Liver (tissue), 8 donors: ENCODE measurements at regions not wholly inside any gene's neighbourhood (a gene's known extent, or its start where the extent isn't known, plus 50 kb on each side); places are given as distances from the start of the nearest gene placed in this dataset.

Source experiments
- DNase-seq: peaks from one replicate; pipeline ENCODE4 v3.0.0-alpha.2; 2017; ENCODE audit warnings: low spot score
- H3K27ac ChIP-seq, 2 donors: one replicate each; pipeline ENCODE4 v1.7.0; 2013; ENCODE audit warnings: inconsistent platforms in 2 of 2, low read length in 2 of 2, control low read depth in 1 of 2, low read depth in 1 of 2, mild to moderate bottlenecking in 1 of 2
- H3K27me3 ChIP-seq, 4 donors: one replicate each; pipeline versions ENCODE4 v1.6.1 to v1.7.0; 2013; ENCODE audit warnings: low read length in 3 of 4, inconsistent platforms in 1 of 4, mild to moderate bottlenecking in 1 of 4, moderate library complexity in 1 of 4; ENCODE audit not compliant: control insufficient read depth in 4 of 4, insufficient read depth in 4 of 4
- H3K36me3 ChIP-seq, 4 donors: one replicate each; pipeline versions ENCODE4 v1.6.1 to v1.7.0; 2013; ENCODE audit warnings: low read length in 3 of 4, mild to moderate bottlenecking in 3 of 4, low read depth in 1 of 4, moderate library complexity in 1 of 4; ENCODE audit not compliant: control insufficient read depth in 4 of 4, insufficient read depth in 3 of 4
- H3K4me1 ChIP-seq, 4 donors: one replicate each; pipeline versions ENCODE4 v1.6.1 to v1.7.0; 2013; ENCODE audit warnings: low read length in 3 of 4, mild to moderate bottlenecking in 3 of 4, moderate library complexity in 1 of 4; ENCODE audit not compliant: control insufficient read depth in 4 of 4, insufficient read depth in 4 of 4
- H3K4me3 ChIP-seq, 3 donors: one replicate each; pipeline versions ENCODE4 v1.6.1 to v1.7.0; 2013; ENCODE audit warnings: low read length in 3 of 3, control low read depth in 1 of 3, low read depth in 1 of 3, mild to moderate bottlenecking in 1 of 3
- H3K9ac ChIP-seq, 2 donors: one replicate each; pipeline ENCODE4 v1.7.0; 2013; ENCODE audit warnings: low read length in 2 of 2, mild to moderate bottlenecking in 2 of 2, moderate library complexity in 2 of 2, control low read depth in 1 of 2, low read depth in 1 of 2
- H3K9me3 ChIP-seq, 4 donors: one replicate each; pipeline versions ENCODE4 v1.6.1 to v1.7.0; 2013; ENCODE audit warnings: low read length in 3 of 4; ENCODE audit not compliant: control insufficient read depth in 4 of 4
- ATF3 ChIP-seq: IDR thresholded peaks from 2 replicates; pipeline ENCODE4 v1.6.1; 2016; ENCODE audit warnings: antibody characterized with exemption
- CTCF ChIP-seq: fragments of 150-350 bp; IDR thresholded peaks from 2 replicates; pipeline ENCODE4 v1.5.1; 2017; ENCODE audit warnings: improper control_type of control experiment, low read depth, low read length; ENCODE audit not compliant: missing input control
- EGR1 ChIP-seq, 2 donors: IDR thresholded peaks; 2 replicates each; pipeline ENCODE4 v1.6.1; 2016 to 2018; ENCODE audit warnings: antibody characterized with exemption in 2 of 2, low read depth in 2 of 2
- FOXA2 ChIP-seq: IDR thresholded peaks from 2 replicates; pipeline ENCODE4 v1.6.1; 2016; ENCODE audit warnings: antibody characterized with exemption
- HNF4A ChIP-seq, 2 donors: conservative IDR thresholded peaks; 2 replicates each; pipeline ENCODE4 v1.6.1; 2016; ENCODE audit warnings: antibody characterized with exemption in 2 of 2, mild to moderate bottlenecking in 2 of 2
- JUND ChIP-seq, 2 donors: IDR thresholded peaks; 2 replicates each; pipeline ENCODE4 v1.6.1; 2016; ENCODE audit warnings: antibody characterized with exemption in 2 of 2
- RAD21 ChIP-seq, 2 donors: IDR thresholded peaks; 2 replicates each; pipeline ENCODE4 v1.6.1; 2016; ENCODE audit warnings: antibody characterized with exemption in 2 of 2, mild to moderate bottlenecking in 2 of 2
- ZBTB33 ChIP-seq: IDR thresholded peaks from 2 replicates; pipeline ENCODE4 v1.6.1; 2016; ENCODE audit warnings: antibody characterized with exemption
- WGBS: extraction: QIAGEN DNeasy Blood & Tissue Kit; methylation state at CpG from one replicate; pipeline ENCODE4 v1.1.7; 2013; 5-methylcytosine and 5-hydroxymethylcytosine counted together
- donor health status: healthy.
- donor health status: healthy.
- donor health status: healthy.
- donor health status: healthy.
- donor health status: healthy.

- H3K27me3 ChIP-seq = peaks cover 0 to 4% (median 0%) of the 10 kb centered on the region in 4 donors
- H3K9me3 ChIP-seq = no peaks in the 10 kb centered on the region
- no peak overlapping the region for H3K27ac ChIP-seq
- no peak overlapping the region for H3K4me3 ChIP-seq
- no peak for TF ChIP-seq FOXA2
- TF ChIP-seq HNF4A (conservative IDR thresholded peaks at IDR 0.05) = no peak
- TF ChIP-seq RAD21 (IDR thresholded peaks at IDR 0.05) = peak; percentile 84 to 88
- TF ChIP-seq CTCF = peak; percentile 68
- H3K9ac ChIP-seq = no peak overlapping the region
- H3K4me1 ChIP-seq = no peaks in the 10 kb centered on the region
- 20% methylated on average over 8 of the region's 8 CpGs for WGBS
- H3K36me3 ChIP-seq = no peaks in the 10 kb centered on the region
- DNase-seq = no peak
These were observed 106.8 kb downstream of the NHLRC3 start for GRCh38 chr13:39144941-39145533.

GRCh38 chr13:39148513-39148961, 110.3 kb downstream of the NHLRC3 start:
- DNase-seq = no peak
- H3K36me3 ChIP-seq = no peaks in the 10 kb centered on the region
- peaks cover 0 to 5% (median 0%) of the 10 kb centered on the region in 4 donors for H3K27me3 ChIP-seq
- H3K4me1 ChIP-seq = no peaks in the 10 kb centered on the region
- no peak overlapping the region for H3K4me3 ChIP-seq
- H3K9ac ChIP-seq = no peak overlapping the region
- WGBS = 72% methylated on average over 5 of the region's 5 CpGs
- TF ChIP-seq ATF3 (no peak), FOXA2 (no peak), JUND (IDR thresholded peaks at IDR 0.05) (no peak), HNF4A (conservative IDR thresholded peaks at IDR 0.05) (no peak), EGR1 (IDR thresholded peaks at IDR 0.05; ENCODE audit: low read depth in 2 of 2) (no peak)
- H3K27ac ChIP-seq = no peak overlapping the region
- no peaks in the 10 kb centered on the region for H3K9me3 ChIP-seq

GRCh38 chr13:39149896-39150295, 111.6 kb downstream of the NHLRC3 start:
- H3K4me1 ChIP-seq = no peaks in the 10 kb centered on the region
- no peak for DNase-seq
- 74% methylated on average over 5 of the region's 5 CpGs for WGBS
- no peak overlapping the region for H3K4me3 ChIP-seq
- TF ChIP-seq CTCF (no peak), EGR1 (IDR thresholded peaks at IDR 0.05; ENCODE audit: low read depth in 2 of 2) (no peak), ZBTB33 (no peak), FOXA2 (no peak)
- no peaks in the 10 kb centered on the region for H3K36me3 ChIP-seq
- H3K27ac ChIP-seq = no peak overlapping the region
- peaks cover 0 to 5% (median 0%) of the 10 kb centered on the region in 4 donors for H3K27me3 ChIP-seq
- no peaks in the 10 kb centered on the region for H3K9me3 ChIP-seq
- no peak overlapping the region for H3K9ac ChIP-seq
